ENCODE measurements at regions not wholly inside any gene's neighbourhood (a gene's known extent, or its start where the extent isn't known, plus 50 kb on each side); places are given as distances from the start of the nearest gene placed in this dataset.

DNA sequence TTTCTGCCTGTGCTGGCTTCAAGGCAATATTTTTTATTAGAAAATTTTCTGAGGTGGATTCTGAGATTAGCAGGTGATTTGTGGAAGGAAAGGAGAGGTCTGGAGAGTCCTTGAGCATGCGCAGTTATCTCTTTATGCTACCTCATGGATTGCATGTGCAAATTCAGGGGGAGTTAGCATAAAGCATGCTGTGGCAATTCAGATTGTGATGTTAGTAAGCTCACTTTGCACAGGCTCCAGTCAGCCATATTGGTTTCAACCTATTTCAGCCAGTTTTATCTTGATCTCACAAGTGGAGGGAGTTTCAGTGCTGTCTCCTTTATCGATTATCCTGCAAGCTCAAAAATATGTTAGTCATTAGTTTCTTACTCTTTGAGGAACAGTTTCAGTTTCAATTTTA is 2012.3 kb upstream of the PIK3C3 start:
- no peaks in the 10 kb centered on the region for H3K36me3 ChIP-seq (ENCODE audit: insufficient read depth)
- Mint-ChIP-seq H3K4me3 (no peak overlapping the region), H3K27me3 (ENCODE audit: insufficient read depth, low read depth, poor library complexity) (no peaks in the 10 kb centered on the region), H3K27ac (no peak overlapping the region), H3K36me3 (ENCODE audit: low read depth) (no peaks in the 10 kb centered on the region), H3K4me1 (peaks cover 9% of the 10 kb centered on the region), H3K9me3 (no peaks in the 10 kb centered on the region)
- H3K9me2 ChIP-seq (ENCODE audit: insufficient read depth): no peaks in the 10 kb centered on the region
- H3K4me1 ChIP-seq (ENCODE audit: insufficient read depth): peaks cover 4% of the 10 kb centered on the region; the same call in 1 of the 2 replicates
- peak overlapping the region; percentile 57; the same call in 1 of the 2 replicates for H2AFZ ChIP-seq
- no peaks in the 10 kb centered on the region for H3K79me2 ChIP-seq (replicated peaks; ENCODE audit: insufficient read depth)
- no peak for ATAC-seq
- H3K27ac ChIP-seq (ENCODE audit: low read depth): no peak overlapping the region
- TF ChIP-seq, protein P1, sequence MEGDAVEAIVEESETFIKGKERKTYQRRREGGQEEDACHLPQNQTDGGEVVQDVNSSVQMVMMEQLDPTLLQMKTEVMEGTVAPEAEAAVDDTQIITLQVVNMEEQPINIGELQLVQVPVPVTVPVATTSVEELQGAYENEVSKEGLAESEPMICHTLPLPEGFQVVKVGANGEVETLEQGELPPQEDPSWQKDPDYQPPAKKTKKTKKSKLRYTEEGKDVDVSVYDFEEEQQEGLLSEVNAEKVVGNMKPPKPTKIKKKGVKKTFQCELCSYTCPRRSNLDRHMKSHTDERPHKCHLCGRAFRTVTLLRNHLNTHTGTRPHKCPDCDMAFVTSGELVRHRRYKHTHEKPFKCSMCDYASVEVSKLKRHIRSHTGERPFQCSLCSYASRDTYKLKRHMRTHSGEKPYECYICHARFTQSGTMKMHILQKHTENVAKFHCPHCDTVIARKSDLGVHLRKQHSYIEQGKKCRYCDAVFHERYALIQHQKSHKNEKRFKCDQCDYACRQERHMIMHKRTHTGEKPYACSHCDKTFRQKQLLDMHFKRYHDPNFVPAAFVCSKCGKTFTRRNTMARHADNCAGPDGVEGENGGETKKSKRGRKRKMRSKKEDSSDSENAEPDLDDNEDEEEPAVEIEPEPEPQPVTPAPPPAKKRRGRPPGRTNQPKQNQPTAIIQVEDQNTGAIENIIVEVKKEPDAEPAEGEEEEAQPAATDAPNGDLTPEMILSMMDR (conservative IDR thresholded peaks at IDR 0.05; ENCODE audit: low read depth in 2 of 2): no peak
- TF ChIP-seq ETS1 (IDR thresholded peaks at IDR 0.05): no peak
- TF ChIP-seq REST (IDR thresholded peaks at IDR 0.05; ENCODE audit: unreplicated experiment): no peak
- TF ChIP-seq STAT1 (IDR thresholded peaks at IDR 0.05; ENCODE audit: unreplicated experiment): no peak
- no peak for TF ChIP-seq JUNB (IDR thresholded peaks at IDR 0.05; ENCODE audit: unreplicated experiment)
- no peak for TF ChIP-seq NANOG (IDR thresholded peaks at IDR 0.05; ENCODE audit: borderline replicate concordance)
- TF ChIP-seq EZH2phosphoT487 (IDR thresholded peaks at IDR 0.05; ENCODE audit: unreplicated experiment): no peak
- TF ChIP-seq EZH2 (IDR thresholded peaks at IDR 0.05; ENCODE audit: low read depth, unreplicated experiment): no peak
- no peak for TF ChIP-seq ZNF114 (CRISPR knock-in tag; IDR thresholded peaks at IDR 0.05)
- TF ChIP-seq POLR2AphosphoS5 (IDR thresholded peaks at IDR 0.05; ENCODE audit: low read depth): no peak
- TF ChIP-seq ZNF331 (CRISPR knock-in tag; IDR thresholded peaks at IDR 0.05; ENCODE audit: low read depth): no peak
- no peak for TF ChIP-seq ZNF462 (CRISPR knock-in tag; IDR thresholded peaks at IDR 0.05)
- TF ChIP-seq CREB1 (CRISPR knock-in tag; IDR thresholded peaks at IDR 0.05; ENCODE audit: low read depth): no peak
- H4K20me1 ChIP-seq (replicated peaks; ENCODE audit: insufficient read depth): no peaks in the 10 kb centered on the region
- H3K27me3 ChIP-seq (ENCODE audit: insufficient read depth): no peaks in the 10 kb centered on the region
- no peak for DNase-seq (ENCODE audit: low spot score)
- no peak overlapping the region for H3K4me3 ChIP-seq
- no peak overlapping the region for H3K4me2 ChIP-seq
- H3F3A ChIP-seq (replicated peaks; ENCODE audit: low read depth): no peaks in the 10 kb centered on the region

Data from GM23338 (cell line).